PC-9 (cell line): ENCODE measurements at regions not wholly inside any gene's neighbourhood (a gene's known extent, or its start where the extent isn't known, plus 50 kb on each side); places are given as distances from the start of the nearest gene placed in this dataset.

ENCODE experiments used
- BruUV-seq: library from RNA; stranded (reverse); fragments of 400-500 nt; replicated peaks from 2 replicates; lab custom pipeline; 2021; lab: Mats Ljungman, UMichigan
- CTCF ChIA-PET: fragments of 300-600 bp; sonication (Branson Sonifier 250); formaldehyde crosslinking; loops from one replicate; lab custom pipeline; 2022; ENCODE audit warnings: antibody characterized with exemption; lab: Charles Lee
- POLR2A ChIA-PET: fragments of 300-600 bp; sonication (Branson Sonifier 250); formaldehyde crosslinking; loops from one replicate; lab custom pipeline; 2022; ENCODE audit warnings: antibody characterized with exemption; ENCODE audit not compliant: unreplicated experiment; lab: Charles Lee
- DNase-seq, 2 experiments: peaks; one replicate each; pipeline versions ENCODE4 v3.0.0 to v3.0.0-alpha.2; 2015 to 2022; ENCODE audit warnings: mixed read lengths in 1 of 2
- H2AFZ ChIP-seq: fragments of 200-600 bp; sonication (generic); 2 replicates; pipeline ENCODE4 v1.8.1; 2017; ENCODE audit warnings: antibody characterized with exemption
- H3F3A ChIP-seq: fragments of 200-600 bp; sonication (generic); 2 replicates; pipeline ENCODE4 v1.8.1; 2017; ENCODE audit warnings: antibody characterized with exemption, mild to moderate bottlenecking, low read depth; ENCODE audit not compliant: insufficient read depth
- H3K27ac ChIP-seq: fragments of 200-600 bp; sonication (generic); 2 replicates; pipeline ENCODE4 v1.6.1; 2016; ENCODE audit warnings: mixed run types
- H3K27me3 ChIP-seq: fragments of 200-600 bp; sonication (generic); 2 replicates; pipeline ENCODE4 v1.6.1; 2016; ENCODE audit warnings: low read depth, mixed run types; ENCODE audit not compliant: insufficient read depth
- H3K36me3 ChIP-seq: fragments of 200-600 bp; sonication (generic); 2 replicates; pipeline ENCODE4 v1.6.1; 2016; ENCODE audit warnings: low read depth, mixed run types
- H3K4me1 ChIP-seq: fragments of 200-600 bp; sonication (generic); replicated peaks from 2 replicates; pipeline ENCODE4 v1.6.1; 2016; ENCODE audit warnings: mixed run types; ENCODE audit not compliant: insufficient read depth
- H3K4me2 ChIP-seq: fragments of 200-600 bp; sonication (generic); 2 replicates; pipeline ENCODE4 v1.6.1; 2017; ENCODE audit warnings: mixed run types
- H3K4me3 ChIP-seq: fragments of 200-600 bp; sonication (generic); 2 replicates; pipeline ENCODE4 v1.6.1; 2016; ENCODE audit warnings: mixed run types
- H3K79me2 ChIP-seq: fragments of 200-600 bp; sonication (generic); 2 replicates; pipeline ENCODE4 v1.6.1; 2017; ENCODE audit warnings: low read depth, mixed run types
- H3K9me2 ChIP-seq: fragments of 200-600 bp; sonication (generic); 2 replicates; pipeline ENCODE4 v1.8.1; 2017; ENCODE audit warnings: mild to moderate bottlenecking; ENCODE audit not compliant: insufficient read depth
- H3K9me3 ChIP-seq: fragments of 200-600 bp; sonication (generic); 2 replicates; pipeline ENCODE4 v1.8.1; 2016; ENCODE audit warnings: low read depth; ENCODE audit not compliant: insufficient read depth
- H4K20me1 ChIP-seq: fragments of 200-600 bp; sonication (generic); 2 replicates; pipeline ENCODE4 v1.8.1; 2017; ENCODE audit not compliant: insufficient read depth
- EZH2 ChIP-seq: fragments of 200-600 bp; sonication (generic); IDR thresholded peaks from 2 replicates; pipeline ENCODE4 v1.8.0; 2017; ENCODE audit warnings: antibody characterized with exemption, low read depth
- intact Hi-C: fragments of 100-400 bp; cut with micrococcal nuclease; formaldehyde crosslinking; loops from one replicate; pipeline ENCODE4 v1.10.0; 2022; ENCODE audit not compliant: unreplicated experiment
- TF ChIP-seq, protein P1 (sequence below): fragments of 200-600 bp; sonication (generic); conservative IDR thresholded peaks from 2 replicates; pipeline ENCODE4 v1.6.1; 2017; ENCODE audit warnings: mixed run types, antibody characterized with exemption, mild to moderate bottlenecking, moderate library complexity

DNA sequence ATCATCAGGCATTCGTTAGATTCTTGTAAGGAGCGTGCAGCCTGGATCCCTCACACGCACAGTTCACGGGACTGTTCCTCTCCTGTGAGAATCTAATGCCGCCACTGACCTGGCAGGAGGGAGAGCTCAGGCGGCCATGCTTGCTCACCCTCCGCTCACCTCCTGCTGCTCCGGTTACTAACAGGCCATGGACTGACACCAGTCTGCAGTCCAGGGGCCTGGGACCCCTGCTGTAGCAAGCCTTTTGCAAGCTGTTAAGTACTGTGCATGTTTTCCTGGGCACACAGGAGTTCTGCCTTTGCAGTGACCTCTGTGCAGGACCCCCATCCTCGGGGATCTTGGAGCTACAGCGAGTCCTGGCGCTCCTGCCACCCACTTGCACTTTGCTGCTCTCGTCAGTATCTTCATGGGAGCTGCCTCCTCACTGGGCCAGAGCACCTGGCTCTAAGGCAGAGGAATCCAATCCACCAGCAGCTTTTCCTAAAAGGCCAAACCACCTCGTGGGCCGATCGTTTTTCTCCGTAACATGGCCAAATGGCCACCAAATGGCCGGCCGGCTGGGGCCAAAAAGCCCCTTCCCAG lies 230.6 kb downstream of the FOXL1 start:
- Histone ChIP-seq H3K4me2 (no peak overlapping the region), H3K4me3 (no peak overlapping the region), H3K9me2 (no peaks in the 10 kb centered on the region), H2AFZ (no peak overlapping the region), H3K27me3 (peaks cover 92% of the 10 kb centered on the region), H3K27ac (no peak overlapping the region), H3K4me1 (no peaks in the 10 kb centered on the region), H3K9me3 (no peaks in the 10 kb centered on the region), H3K79me2 (no peaks in the 10 kb centered on the region), H4K20me1 (no peaks in the 10 kb centered on the region), H3F3A (no peaks in the 10 kb centered on the region), H3K36me3 (no peaks in the 10 kb centered on the region)
- ChIA-PET POLR2A (no interaction called here), CTCF (no interaction called here)
- DNase-seq, result no peak
- intact Hi-C loops, result no loop called here
- no peak for TF ChIP-seq EZH2
- TF ChIP-seq, protein P1, sequence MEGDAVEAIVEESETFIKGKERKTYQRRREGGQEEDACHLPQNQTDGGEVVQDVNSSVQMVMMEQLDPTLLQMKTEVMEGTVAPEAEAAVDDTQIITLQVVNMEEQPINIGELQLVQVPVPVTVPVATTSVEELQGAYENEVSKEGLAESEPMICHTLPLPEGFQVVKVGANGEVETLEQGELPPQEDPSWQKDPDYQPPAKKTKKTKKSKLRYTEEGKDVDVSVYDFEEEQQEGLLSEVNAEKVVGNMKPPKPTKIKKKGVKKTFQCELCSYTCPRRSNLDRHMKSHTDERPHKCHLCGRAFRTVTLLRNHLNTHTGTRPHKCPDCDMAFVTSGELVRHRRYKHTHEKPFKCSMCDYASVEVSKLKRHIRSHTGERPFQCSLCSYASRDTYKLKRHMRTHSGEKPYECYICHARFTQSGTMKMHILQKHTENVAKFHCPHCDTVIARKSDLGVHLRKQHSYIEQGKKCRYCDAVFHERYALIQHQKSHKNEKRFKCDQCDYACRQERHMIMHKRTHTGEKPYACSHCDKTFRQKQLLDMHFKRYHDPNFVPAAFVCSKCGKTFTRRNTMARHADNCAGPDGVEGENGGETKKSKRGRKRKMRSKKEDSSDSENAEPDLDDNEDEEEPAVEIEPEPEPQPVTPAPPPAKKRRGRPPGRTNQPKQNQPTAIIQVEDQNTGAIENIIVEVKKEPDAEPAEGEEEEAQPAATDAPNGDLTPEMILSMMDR, result no peak
- no TSS peak for BruUV-seq

DNA sequence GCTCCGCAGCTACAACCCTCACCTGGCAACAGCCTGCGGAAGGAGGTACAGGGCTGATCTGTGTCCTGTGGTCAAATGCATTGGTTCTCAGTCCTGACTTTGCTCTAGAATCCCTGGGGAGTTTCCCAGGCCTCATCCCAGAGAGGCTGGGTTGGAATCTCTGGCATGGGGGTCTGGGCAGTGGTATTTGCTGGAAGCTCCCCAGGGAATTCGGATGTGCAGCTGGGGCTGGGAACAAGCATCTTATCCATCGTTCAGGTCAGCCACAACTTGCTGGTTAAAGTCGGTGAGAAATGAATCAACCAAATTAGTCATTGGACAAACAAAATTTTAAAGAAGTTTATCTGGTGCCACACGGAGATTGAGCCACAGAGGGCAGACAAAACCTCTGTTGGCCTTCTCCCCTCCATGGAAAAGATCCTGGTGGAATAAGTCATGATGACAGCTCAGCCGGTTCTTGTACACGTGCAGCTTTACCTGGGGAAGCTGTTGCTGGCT lies 231.2 kb downstream of the FOXL1 start:
- intact Hi-C loops, result no loop called here
- no peaks in the 10 kb centered on the region for H3F3A ChIP-seq
- ChIA-PET POLR2A (no interaction called here), CTCF (no interaction called here)
- no peak for TF ChIP-seq EZH2
- TF ChIP-seq, protein P1, result no peak
- H3K4me2 ChIP-seq, result no peak overlapping the region
- no TSS peak for BruUV-seq
- H3K9me2 ChIP-seq, result no peaks in the 10 kb centered on the region
- no peaks in the 10 kb centered on the region for H3K4me1 ChIP-seq
- no peak for DNase-seq
- H2AFZ ChIP-seq, result no peak overlapping the region
- no peak overlapping the region for H3K4me3 ChIP-seq
- H3K9me3 ChIP-seq, result no peaks in the 10 kb centered on the region
- H3K27ac ChIP-seq, result no peak overlapping the region
- H3K27me3 ChIP-seq, result peaks cover 92% of the 10 kb centered on the region
- H3K79me2 ChIP-seq, result no peaks in the 10 kb centered on the region
- no peaks in the 10 kb centered on the region for H4K20me1 ChIP-seq
- H3K36me3 ChIP-seq, result no peaks in the 10 kb centered on the region

DNA sequence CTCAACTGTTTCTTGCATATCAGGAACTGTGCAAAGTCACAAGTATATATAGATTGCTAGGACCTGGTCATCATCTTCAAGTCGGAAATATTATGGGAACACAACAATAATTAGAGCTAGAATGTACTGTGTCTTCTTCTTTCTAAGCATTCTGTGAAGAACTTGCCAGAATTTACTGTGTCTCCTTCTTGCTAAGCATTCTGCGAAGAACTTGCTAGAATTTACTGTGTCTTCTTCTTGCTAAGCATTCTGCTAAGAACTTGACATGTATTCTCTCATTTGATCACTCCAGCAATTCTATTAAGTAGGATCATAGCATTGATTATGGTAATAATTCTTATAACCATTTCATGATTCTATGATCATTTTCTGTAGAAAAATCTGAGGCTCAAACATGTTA lies 231.7 kb downstream of the FOXL1 start:
- no peaks in the 10 kb centered on the region for H4K20me1 ChIP-seq
- TF ChIP-seq, protein P1, result no peak
- TF ChIP-seq EZH2, result no peak
- BruUV-seq, result no TSS peak
- no peak overlapping the region for H3K4me2 ChIP-seq
- H3K27me3 ChIP-seq, result peaks cover 92% of the 10 kb centered on the region
- no peaks in the 10 kb centered on the region for H3K9me3 ChIP-seq
- ChIA-PET CTCF (no interaction called here), POLR2A (no interaction called here)
- no peaks in the 10 kb centered on the region for H3F3A ChIP-seq
- no peaks in the 10 kb centered on the region for H3K36me3 ChIP-seq
- H3K4me3 ChIP-seq, result no peak overlapping the region
- H3K4me1 ChIP-seq, result no peaks in the 10 kb centered on the region
- DNase-seq, result no peak
- no peaks in the 10 kb centered on the region for H3K79me2 ChIP-seq
- H3K27ac ChIP-seq, result no peak overlapping the region
- H3K9me2 ChIP-seq, result no peaks in the 10 kb centered on the region
- H2AFZ ChIP-seq, result no peak overlapping the region
- intact Hi-C loops, result no loop called here
